HG03457 (cell line): ENCODE measurements at regions not wholly inside any gene's neighbourhood (a gene's known extent, or its start where the extent isn't known, plus 50 kb on each side); places are given as distances from the start of the nearest gene placed in this dataset.

ENCODE experiments used
- ATAC-seq: cut with Tn5 transposase; IDR thresholded peaks from one replicate; pipeline ENCODE4 v1.9.1; 2021; ENCODE audit warnings: moderate number of reproducible peaks; ENCODE audit not compliant: unreplicated experiment

GRCh38 chr6:170100046-170100445, 190.8 kb downstream of the DLL1 start:
- no peak for ATAC-seq

DNA sequence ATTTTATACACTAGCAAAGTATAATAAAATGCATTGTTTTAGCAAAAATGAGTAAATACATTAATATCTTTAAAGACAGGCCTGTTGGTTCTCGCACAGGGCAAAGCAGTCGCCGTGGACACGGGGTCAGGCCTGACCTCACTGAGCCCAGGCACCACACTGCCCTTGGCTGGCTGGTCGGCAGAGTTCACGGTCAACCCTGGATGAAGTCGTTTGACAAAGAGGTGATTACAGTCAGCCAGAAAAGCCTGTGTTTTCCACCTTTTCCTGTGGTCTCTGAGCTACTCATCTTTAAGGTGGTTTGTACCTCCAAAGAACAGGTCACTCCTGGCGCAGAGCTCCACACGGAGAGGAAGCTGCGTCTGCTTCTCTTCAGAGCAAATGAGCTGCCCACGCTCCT, 191.5 kb downstream of the DLL1 start:
- ATAC-seq, result no peak

- no peak for ATAC-seq
Observed at GRCh38 chr6:170098428-170099170, 192.3 kb downstream of the DLL1 start.

- ATAC-seq, result no peak
Observed at GRCh38 chr6:170097505-170098427, 193.1 kb downstream of the DLL1 start.

DNA sequence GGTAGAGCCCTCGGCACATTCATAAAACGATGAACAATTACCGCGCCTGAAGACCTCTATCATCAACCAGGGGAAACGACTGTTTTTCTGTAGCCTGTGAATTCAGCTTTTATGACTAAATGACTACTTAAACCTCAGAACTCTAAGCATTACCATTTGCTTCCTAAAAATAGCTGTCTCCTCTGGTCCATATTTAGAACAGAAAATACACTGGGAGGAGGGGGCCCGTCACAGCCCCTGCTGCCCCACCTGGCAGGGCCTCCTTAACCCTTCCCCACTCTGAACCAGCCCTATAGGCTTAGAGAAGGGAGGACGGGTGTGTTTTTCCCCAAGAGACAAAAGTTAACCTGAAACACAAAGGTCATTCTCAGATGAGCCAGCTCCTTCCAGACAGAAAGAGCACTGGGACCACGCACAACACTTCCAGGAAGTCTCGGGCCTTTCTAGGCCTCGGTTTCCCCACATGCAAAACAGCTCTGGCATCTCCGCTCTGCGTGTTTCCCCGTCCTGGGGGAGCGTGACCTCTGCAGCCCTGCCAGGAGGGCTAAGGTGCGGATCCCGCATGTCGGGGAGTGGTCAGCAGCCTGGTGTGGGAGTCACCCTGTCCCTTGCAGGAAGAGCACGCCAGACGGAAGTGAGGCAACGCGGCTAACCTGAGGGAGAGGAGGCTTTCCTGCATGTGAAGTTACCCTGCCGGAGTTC, 193.9 kb downstream of the DLL1 start:
- ATAC-seq, result no peak

DNA sequence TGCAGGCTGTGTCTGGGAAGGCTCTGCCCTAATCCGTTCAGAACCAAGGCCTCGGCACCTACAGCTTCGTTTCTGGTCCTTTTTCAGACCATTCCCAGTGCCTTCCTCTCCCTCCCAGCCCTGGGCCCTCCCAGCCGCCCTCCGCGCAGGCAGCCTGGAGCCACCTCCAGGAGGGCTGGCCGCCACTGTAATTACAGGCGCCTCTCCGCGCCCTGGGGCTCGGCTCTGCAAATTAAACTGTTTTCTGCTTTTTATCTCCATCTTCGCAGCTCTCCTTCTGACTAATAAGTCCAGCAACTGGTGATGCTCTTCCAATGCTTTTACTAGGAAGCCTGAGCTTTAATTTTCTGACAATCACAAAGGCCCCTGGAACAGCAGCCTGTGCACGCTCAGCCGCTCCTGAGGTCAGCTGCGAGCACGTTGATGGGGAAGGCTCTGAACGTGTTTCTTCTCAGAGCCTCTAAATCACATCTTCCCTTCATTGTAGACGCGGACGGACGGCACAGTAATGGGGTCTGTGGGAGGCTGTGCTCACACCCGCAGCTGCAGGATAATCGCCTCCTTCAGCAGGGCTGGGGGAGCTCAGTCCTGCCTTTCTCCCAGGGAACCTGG, 194.6 kb downstream of the DLL1 start:
- ATAC-seq, result no peak

- ATAC-seq, result no peak
Observed at GRCh38 chr6:170095273-170095981, 195.5 kb downstream of the DLL1 start.

DNA sequence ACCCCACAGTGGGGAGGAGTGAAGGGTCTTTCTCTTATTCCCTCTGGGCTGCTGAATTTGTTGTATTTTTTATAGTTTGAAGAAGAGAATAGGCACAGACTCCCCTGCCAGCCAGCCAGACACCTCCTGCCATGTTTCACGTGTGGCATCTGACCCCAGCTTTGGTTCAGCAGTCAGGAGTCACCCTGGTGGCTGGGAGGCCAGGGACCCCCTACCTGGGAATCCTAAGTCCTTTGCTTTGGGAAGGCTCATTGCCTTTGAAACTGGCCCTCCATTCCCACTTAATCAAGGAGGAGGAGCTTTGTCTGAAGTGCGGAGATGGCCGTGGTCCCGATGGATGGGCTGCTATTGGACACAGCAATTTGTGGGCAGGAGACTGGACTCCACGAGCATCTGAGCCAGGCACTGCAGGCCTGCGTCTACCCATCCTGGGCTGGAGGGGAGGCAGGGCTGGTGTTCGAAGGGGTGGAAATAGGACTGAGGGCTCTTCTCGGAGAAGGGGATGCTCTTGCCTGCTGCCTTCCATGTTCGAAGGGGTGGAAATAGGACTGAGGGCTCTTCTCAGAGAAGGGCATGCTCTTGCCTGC, 196.1 kb downstream of the DLL1 start:
- ATAC-seq, result no peak

DNA sequence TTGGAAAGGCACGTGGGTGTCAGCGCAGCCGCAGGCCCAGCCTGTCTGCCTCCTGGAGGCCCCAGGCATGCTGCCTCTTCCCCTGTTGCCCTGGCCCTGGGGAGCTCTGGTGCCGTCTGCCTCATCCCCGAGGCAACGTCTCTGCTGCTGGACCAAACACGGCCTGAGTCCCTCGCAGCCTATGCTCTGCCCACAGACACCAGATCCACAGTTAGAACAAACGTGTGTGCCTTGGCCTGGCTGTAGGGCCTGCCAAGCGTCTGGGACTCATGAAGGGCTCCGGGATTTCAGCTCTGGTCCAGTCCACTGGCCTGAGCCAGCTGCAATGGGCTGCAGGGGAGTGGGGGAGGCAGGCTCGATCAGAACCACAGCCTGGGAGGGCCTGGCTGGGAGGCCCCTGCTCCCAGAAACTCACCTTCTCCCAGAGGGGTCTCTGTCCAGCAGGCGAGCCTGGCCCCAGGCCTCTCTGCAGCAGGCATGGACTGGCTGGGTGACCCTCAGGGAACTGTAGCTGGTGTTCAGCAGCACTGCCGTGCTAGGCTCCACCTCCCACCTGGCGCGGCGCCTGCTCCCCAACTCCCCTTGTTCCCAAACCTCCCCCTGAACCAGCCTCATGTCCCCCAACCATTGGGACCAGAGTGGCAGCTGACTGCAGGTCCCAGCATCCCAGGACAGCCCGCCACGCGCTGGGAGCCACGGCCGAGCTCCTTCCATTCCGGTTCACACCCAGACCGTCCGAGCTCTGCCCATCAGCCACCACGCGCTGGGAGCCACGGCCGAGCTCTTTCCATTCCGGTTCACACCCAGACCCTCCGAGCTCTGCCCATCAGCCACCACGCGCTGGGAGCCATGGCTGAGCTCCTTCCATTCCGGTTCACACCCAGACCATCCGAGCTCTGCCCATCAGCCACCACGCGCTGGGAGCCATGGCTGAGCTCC, 197.0 kb downstream of the DLL1 start:
- no peak for ATAC-seq

- ATAC-seq, result no peak
Observed at GRCh38 chr6:170093276-170093657, 197.6 kb downstream of the DLL1 start.

DNA sequence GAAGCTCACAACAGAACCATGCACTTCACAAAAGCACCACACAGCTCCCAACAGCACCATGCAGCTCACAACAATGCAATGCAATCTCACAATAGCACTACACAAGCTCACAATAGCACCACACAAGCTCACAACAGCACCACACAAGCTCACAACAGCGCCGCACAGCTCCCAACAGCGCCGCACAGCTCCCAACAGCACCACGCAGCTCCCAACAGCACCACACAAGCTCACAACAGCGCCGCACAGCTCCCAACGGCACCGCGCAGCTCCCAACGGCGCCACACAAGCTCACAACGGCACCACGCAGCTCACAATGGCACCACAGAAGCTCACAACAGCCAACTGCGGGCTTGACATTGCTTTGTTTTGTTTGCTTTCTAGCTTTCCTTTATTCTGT, 198.1 kb downstream of the DLL1 start:
- no peak for ATAC-seq

- ATAC-seq, result no peak
Observed at GRCh38 chr6:170091639-170092579, 199.0 kb downstream of the DLL1 start.

- no peak for ATAC-seq
Observed at GRCh38 chr6:170091000-170091638, 199.8 kb downstream of the DLL1 start.

DNA sequence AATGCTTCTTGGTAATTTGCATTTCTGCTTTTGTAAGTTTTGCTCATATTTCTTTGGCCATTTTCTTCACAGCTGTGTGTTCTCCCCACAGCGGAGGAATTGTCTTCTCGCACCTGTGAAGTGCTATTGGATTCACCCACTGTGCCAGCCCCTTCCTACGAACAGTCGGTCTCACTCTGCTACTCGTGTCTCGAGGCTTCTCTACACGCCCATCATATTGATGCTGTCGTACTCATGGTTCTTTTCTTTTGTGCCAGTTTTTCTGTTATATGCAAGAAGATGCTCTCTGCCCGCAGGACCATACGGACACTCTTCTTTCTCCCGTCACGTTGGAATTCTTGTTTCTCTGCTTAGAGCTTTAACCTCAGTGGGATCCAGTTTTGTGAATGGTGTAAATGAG, 200.3 kb downstream of the DLL1 start:
- no peak for ATAC-seq

GRCh38 chr6:170089963-170090362, 200.9 kb downstream of the DLL1 start:
- ATAC-seq, result no peak

GRCh38 chr6:170088582-170088955, 202.3 kb downstream of the DLL1 start:
- ATAC-seq, result no peak

- ATAC-seq, result peak; percentile 63
Observed at GRCh38 chr6:170087941-170088581, 202.8 kb downstream of the DLL1 start.
